ENCODE measurements at regions not wholly inside any gene's neighbourhood (a gene's known extent, or its start where the extent isn't known, plus 50 kb on each side); places are given as distances from the start of the nearest gene placed in this dataset.

DNA sequence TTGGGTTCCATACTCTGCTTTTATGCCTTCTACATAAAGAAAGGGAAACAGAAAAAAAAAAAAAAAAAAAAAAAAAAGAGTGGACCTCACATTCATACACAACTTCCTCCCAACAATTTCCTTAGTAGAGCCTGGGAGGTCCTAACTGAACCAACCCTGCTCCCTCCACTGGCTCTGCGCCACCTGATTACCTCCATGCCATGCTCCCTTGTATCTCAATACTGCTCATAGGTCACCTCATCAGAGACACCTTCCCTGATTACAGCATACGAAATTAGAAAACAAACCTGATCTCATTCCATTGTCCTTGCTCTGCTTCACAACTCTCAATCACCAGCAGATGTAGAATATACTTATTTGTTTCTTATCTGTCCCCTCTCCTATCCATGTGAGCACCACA lies 134.2 kb upstream of the EYA4 start:
- H3K36me3 ChIP-seq (ENCODE audit: control insufficient read depth in 2 of 2, extremely low read depth in 1 of 2, insufficient read depth in 2 of 2, low read length in 2 of 2): no peaks in the 10 kb centered on the region

More for the DNA sequence above, 134.2 kb upstream of the EYA4 start:
- no peak for DNase-seq (ENCODE audit: low read depth, low spot score)
- intact Hi-C loops (cut with micrococcal nuclease): no loop called here
- H3K27me3 ChIP-seq (ENCODE audit: control insufficient read depth in 2 of 2, insufficient read depth in 2 of 2, low read length in 2 of 2): no peaks in the 10 kb centered on the region
- no peak overlapping the region for H3K9ac ChIP-seq (replicated peaks; ENCODE audit: extremely low read depth, insufficient read depth, low read length)
- H3K4me3 ChIP-seq (replicated peaks in 1 of 3; ENCODE audit: insufficient read depth in 1 of 3, low read depth in 1 of 3, low read length in 3 of 3): no peak overlapping the region
- H4K20me1 ChIP-seq (replicated peaks; ENCODE audit: control insufficient read depth, extremely low read depth, insufficient read depth, low read length): no peaks in the 10 kb centered on the region
- dilution Hi-C loops (cut with MboI; ENCODE audit: extremely low pct_ligation_motif_present, low sequenced_read_pairs): no loop called here
- POLR2A ChIA-PET: no interaction called here
- CTCF ChIA-PET: no interaction called here
- H2AFZ ChIP-seq (ENCODE audit: low read depth, low read length): no peak overlapping the region
- H3K4me1 ChIP-seq (ENCODE audit: control insufficient read depth, extremely low read depth, insufficient read depth, low read length): no peaks in the 10 kb centered on the region
- no TSS peak for BruUV-seq (replicated peaks)
- no peak for FAIRE-seq
- H3K79me2 ChIP-seq (ENCODE audit: control insufficient read depth, insufficient read depth, low read length): no peaks in the 10 kb centered on the region
- no peak overlapping the region for H3K4me2 ChIP-seq (ENCODE audit: insufficient read depth, low read length)
- TF ChIP-seq MYC (IDR thresholded peaks at IDR 0.05; ENCODE audit: low read depth, low read length): no peak
- TF ChIP-seq POLR2A (IDR thresholded peaks at IDR 0.05; ENCODE audit: low read depth, low read length): no peak
- TF ChIP-seq, protein P1, sequence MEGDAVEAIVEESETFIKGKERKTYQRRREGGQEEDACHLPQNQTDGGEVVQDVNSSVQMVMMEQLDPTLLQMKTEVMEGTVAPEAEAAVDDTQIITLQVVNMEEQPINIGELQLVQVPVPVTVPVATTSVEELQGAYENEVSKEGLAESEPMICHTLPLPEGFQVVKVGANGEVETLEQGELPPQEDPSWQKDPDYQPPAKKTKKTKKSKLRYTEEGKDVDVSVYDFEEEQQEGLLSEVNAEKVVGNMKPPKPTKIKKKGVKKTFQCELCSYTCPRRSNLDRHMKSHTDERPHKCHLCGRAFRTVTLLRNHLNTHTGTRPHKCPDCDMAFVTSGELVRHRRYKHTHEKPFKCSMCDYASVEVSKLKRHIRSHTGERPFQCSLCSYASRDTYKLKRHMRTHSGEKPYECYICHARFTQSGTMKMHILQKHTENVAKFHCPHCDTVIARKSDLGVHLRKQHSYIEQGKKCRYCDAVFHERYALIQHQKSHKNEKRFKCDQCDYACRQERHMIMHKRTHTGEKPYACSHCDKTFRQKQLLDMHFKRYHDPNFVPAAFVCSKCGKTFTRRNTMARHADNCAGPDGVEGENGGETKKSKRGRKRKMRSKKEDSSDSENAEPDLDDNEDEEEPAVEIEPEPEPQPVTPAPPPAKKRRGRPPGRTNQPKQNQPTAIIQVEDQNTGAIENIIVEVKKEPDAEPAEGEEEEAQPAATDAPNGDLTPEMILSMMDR (IDR thresholded peaks at IDR 0.05; ENCODE audit: extremely low read depth in 1 of 2, insufficient read depth in 1 of 2, low read depth in 1 of 2, low read length in 2 of 2): no peak
- no peak for TF ChIP-seq EZH2 (IDR thresholded peaks at IDR 0.05; ENCODE audit: borderline replicate concordance, low read depth, low read length, severe bottlenecking)
- TF ChIP-seq JUN (IDR thresholded peaks at IDR 0.05; ENCODE audit: borderline replicate concordance, insufficient read depth, insufficient read length, low read depth): no peak
- no peak for TF ChIP-seq FOS (IDR thresholded peaks at IDR 0.05; ENCODE audit: borderline replicate concordance, insufficient read depth, low read length)
- TF ChIP-seq, protein P2, sequence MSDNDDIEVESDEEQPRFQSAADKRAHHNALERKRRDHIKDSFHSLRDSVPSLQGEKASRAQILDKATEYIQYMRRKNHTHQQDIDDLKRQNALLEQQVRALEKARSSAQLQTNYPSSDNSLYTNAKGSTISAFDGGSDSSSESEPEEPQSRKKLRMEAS (IDR thresholded peaks at IDR 0.05; ENCODE audit: insufficient read depth, insufficient read length): no peak
- TF ChIP-seq POLR2AphosphoS5 (IDR thresholded peaks at IDR 0.05; ENCODE audit: insufficient read depth, low read depth, low read length): no peak
- no peak for TF ChIP-seq GATA2 (IDR thresholded peaks at IDR 0.05; ENCODE audit: insufficient read depth, insufficient read length, low read depth, low read length)
- H3K9me1 ChIP-seq (replicated peaks; ENCODE audit: control insufficient read depth, extremely low read depth, insufficient read depth, low read length): no peaks in the 10 kb centered on the region
- H3K9me3 ChIP-seq (replicated peaks; ENCODE audit: control insufficient read depth, insufficient read depth, low read length): no peaks in the 10 kb centered on the region
- H3K27ac ChIP-seq (ENCODE audit: insufficient read depth, low read depth, low read length): no peak overlapping the region

Data from endothelial cell of umbilical vein (primary cell).